ENCODE measurements at regions not wholly inside any gene's neighbourhood (a gene's known extent, or its start where the extent isn't known, plus 50 kb on each side); places are given as distances from the start of the nearest gene placed in this dataset.

DNA sequence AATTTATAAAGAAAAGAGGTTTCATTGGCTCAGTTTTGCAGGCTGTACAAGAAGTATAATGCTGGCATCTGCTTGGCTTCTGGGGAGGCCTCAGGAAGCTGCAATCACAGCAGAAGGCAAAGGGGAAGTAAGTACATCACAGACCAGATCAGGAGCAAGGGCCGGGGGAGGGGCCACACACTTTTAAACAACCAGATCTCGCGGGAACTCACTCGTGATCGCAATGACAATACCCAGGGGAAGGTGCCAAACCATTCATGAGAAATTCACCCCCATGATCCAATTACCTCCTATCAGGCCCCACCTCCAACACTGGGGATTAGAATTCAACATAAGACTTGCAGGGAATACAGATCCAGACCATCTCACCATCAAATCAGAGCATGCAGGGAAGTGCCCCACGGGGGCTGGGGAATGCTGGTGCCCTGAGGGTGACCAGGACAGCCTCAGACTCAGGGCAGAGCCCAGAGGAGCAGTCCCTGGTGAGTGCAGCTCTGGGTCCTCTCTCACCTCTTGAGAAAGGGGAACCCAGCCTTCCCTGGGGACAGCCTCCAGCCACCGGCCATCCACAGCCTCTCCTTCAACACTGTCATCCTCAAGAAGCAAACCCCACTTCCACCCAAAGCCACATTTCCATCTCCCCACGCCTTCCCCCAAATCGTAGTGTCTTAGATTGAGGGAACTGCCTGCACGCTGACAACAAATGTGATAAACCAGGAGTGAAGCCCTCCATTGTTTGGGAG, 80.7 kb downstream of the ANKRD60 start (continued):
- TF ChIP-seq, protein P1, sequence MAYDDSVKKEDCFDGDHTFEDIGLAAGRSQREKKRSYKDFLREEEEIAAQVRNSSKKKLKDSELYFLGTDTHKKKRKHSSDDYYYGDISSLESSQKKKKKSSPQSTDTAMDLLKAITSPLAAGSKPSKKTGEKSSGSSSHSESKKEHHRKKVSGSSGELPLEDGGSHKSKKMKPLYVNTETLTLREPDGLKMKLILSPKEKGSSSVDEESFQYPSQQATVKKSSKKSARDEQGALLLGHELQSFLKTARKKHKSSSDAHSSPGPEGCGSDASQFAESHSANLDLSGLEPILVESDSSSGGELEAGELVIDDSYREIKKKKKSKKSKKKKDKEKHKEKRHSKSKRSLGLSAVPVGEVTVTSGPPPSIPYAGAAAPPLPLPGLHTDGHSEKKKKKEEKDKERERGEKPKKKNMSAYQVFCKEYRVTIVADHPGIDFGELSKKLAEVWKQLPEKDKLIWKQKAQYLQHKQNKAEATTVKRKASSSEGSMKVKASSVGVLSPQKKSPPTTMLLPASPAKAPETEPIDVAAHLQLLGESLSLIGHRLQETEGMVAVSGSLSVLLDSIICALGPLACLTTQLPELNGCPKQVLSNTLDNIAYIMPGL (CRISPR knock-in tag; IDR thresholded peaks at IDR 0.05; ENCODE audit: borderline replicate concordance) = no peak

- DNase-seq (ENCODE audit: low read depth in 1 of 2, low spot score in 1 of 2) (no peak), ATAC-seq (no peak), FAIRE-seq (no peak)
- Histone ChIP-seq H3K4me3 (no peak overlapping the region), H3K4me2 (no peak overlapping the region), H3K27ac (no peak overlapping the region), H3K4me1 (no peaks in the 10 kb centered on the region), H3K9me3 (peaks cover 6% of the 10 kb centered on the region; the same call in 2 of the 3 replicates)
- ChIA-PET POLR2A (no interaction called here), CTCF (interaction anchor here (1.3 to 1.4 kb wide), 3 partner anchors 12 to 33 kb away, joined by 3 read pairs; no protein-coding TSS in a partner anchor)
- TF ChIP-seq BCL3 (IDR thresholded peaks at IDR 0.05) (no peak), CBX2 (IDR thresholded peaks at IDR 0.05; ENCODE audit: borderline replicate concordance, low read depth) (no peak), FOXS1 (CRISPR knock-in tag; IDR thresholded peaks at IDR 0.05) (no peak), BHLHE40 (IDR thresholded peaks at IDR 0.05; ENCODE audit: low read depth, low read length) (no peak), HEYL (CRISPR knock-in tag; IDR thresholded peaks at IDR 0.05) (no peak), JUNB (IDR thresholded peaks at IDR 0.05) (no peak), ZSCAN20 (CRISPR knock-in tag; IDR thresholded peaks at IDR 0.05) (no peak), CEBPB (IDR thresholded peaks at IDR 0.05) (no peak), EHMT2 (IDR thresholded peaks at IDR 0.05; ENCODE audit: low read depth) (no peak), FOSB (CRISPR knock-in tag; IDR thresholded peaks at IDR 0.05) (no peak), KDM5A (IDR thresholded peaks at IDR 0.05) (no peak), ATOH8 (CRISPR knock-in tag; IDR thresholded peaks at IDR 0.05; ENCODE audit: low read depth) (no peak), MYC (IDR thresholded peaks at IDR 0.05; ENCODE audit: borderline replicate concordance, low read length) (no peak), SREBF2 (IDR thresholded peaks at IDR 0.05) (no peak), NFE2L2 (conservative IDR thresholded peaks at IDR 0.05; ENCODE audit: low read length) (no peak), EHF (CRISPR knock-in tag; IDR thresholded peaks at IDR 0.05) (no peak)
- TF ChIP-seq, protein P2, sequence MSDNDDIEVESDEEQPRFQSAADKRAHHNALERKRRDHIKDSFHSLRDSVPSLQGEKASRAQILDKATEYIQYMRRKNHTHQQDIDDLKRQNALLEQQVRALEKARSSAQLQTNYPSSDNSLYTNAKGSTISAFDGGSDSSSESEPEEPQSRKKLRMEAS (IDR thresholded peaks at IDR 0.05) = no peak
- TF ChIP-seq, protein P3, sequence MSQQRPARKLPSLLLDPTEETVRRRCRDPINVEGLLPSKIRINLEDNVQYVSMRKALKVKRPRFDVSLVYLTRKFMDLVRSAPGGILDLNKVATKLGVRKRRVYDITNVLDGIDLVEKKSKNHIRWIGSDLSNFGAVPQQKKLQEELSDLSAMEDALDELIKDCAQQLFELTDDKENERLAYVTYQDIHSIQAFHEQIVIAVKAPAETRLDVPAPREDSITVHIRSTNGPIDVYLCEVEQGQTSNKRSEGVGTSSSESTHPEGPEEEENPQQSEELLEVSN (IDR thresholded peaks at IDR 0.05; ENCODE audit: borderline replicate concordance, low read depth) = no peak
- 55% methylated on average over 11 of the region's 11 CpGs for WGBS (ENCODE audit: missing lambda C conversion rate)
Measured at GRCh38 chr20:58146746-58147140, 81.7 kb downstream of the ANKRD60 start.

GRCh38 chr20:58146081-58146745, 82.2 kb downstream of the ANKRD60 start:
- no peak overlapping the region for H3K4me2 ChIP-seq
- no peak for ATAC-seq
- H3K9me3 ChIP-seq = peaks cover 6% of the 10 kb centered on the region; the same call in 2 of the 3 replicates
- DNase-seq (ENCODE audit: low read depth in 1 of 2, low spot score in 1 of 2) = no peak
- ChIA-PET CTCF (interaction anchor here (1.2 to 2.2 kb wide), 7 partner anchors 11 to 58 kb away, joined by 3 to 6 read pairs (median 3); no protein-coding TSS in a partner anchor), POLR2A (no interaction called here)
- FAIRE-seq = no peak
- no peaks in the 10 kb centered on the region for H3K4me1 ChIP-seq
- no peak overlapping the region for H3K4me3 ChIP-seq
- 48% methylated on average over 8 of the region's 8 CpGs for WGBS (ENCODE audit: missing lambda C conversion rate)
- no peak overlapping the region for H3K27ac ChIP-seq
- TF ChIP-seq, protein P1 (CRISPR knock-in tag; IDR thresholded peaks at IDR 0.05; ENCODE audit: borderline replicate concordance) = no peak
- TF ChIP-seq HDAC2 (IDR thresholded peaks at IDR 0.05) (no peak), ESRRA (IDR thresholded peaks at IDR 0.05; ENCODE audit: borderline replicate concordance, low read length) (no peak), RFX5 (IDR thresholded peaks at IDR 0.05) (no peak), JUN (IDR thresholded peaks at IDR 0.05) (no peak), MYC (IDR thresholded peaks at IDR 0.05; ENCODE audit: borderline replicate concordance, low read length) (no peak), ZSCAN20 (CRISPR knock-in tag; IDR thresholded peaks at IDR 0.05) (no peak), USF2 (IDR thresholded peaks at IDR 0.05) (no peak), RAD21 (conservative IDR thresholded peaks at IDR 0.05 in 1 of 2, IDR thresholded peaks at IDR 0.05 in 1 of 2) (no peak), FOSB (CRISPR knock-in tag; IDR thresholded peaks at IDR 0.05) (no peak), FOXS1 (CRISPR knock-in tag; IDR thresholded peaks at IDR 0.05) (no peak), KDM1A (IDR thresholded peaks at IDR 0.05; ENCODE audit: low read depth) (no peak), EP300 (IDR thresholded peaks at IDR 0.05) (no peak)

All from A549 (cell line).